HG02852 (cell line): ENCODE measurements at regions not wholly inside any gene's neighbourhood (a gene's known extent, or its start where the extent isn't known, plus 50 kb on each side); places are given as distances from the start of the nearest gene placed in this dataset.
"Not testable (repeated sequence)": the region's sequence is repeated elsewhere in the genome, so short reads cannot be mapped to it uniquely, and the experiment has no call there.

Experiments used
- ATAC-seq: cut with Tn5 transposase; IDR thresholded peaks from one replicate; pipeline ENCODE4 v1.9.1; 2021; ENCODE audit warnings: mild to moderate bottlenecking, moderate library complexity; ENCODE audit not compliant: unreplicated experiment

DNA sequence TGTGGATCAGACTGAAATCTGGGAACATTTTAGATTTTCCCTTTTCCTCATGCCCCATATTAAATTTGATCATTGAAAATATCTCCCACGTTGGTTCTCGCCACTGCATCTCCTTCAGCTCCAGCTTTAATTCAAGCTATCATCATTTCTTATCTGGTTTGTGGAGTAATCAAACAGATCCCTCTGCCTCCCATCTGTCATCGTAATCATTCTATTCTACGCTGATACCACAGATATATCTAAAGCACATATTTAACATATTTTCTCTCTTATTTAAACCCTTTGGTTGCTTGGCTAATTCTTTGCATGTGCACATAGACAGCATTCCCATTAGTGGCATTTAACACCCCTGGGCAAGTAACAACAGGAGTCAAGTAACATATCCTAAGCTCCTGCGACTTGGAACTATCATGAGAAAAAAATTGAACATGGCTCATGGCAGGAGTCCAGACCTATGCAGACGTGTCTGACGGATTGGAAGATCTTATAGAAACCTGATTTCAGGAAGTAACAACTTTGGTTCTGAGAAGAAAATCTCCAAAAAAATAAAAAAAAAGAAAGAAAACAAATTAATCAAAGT, 158.8 kb upstream of the KYNU start:
- no peak for ATAC-seq

DNA sequence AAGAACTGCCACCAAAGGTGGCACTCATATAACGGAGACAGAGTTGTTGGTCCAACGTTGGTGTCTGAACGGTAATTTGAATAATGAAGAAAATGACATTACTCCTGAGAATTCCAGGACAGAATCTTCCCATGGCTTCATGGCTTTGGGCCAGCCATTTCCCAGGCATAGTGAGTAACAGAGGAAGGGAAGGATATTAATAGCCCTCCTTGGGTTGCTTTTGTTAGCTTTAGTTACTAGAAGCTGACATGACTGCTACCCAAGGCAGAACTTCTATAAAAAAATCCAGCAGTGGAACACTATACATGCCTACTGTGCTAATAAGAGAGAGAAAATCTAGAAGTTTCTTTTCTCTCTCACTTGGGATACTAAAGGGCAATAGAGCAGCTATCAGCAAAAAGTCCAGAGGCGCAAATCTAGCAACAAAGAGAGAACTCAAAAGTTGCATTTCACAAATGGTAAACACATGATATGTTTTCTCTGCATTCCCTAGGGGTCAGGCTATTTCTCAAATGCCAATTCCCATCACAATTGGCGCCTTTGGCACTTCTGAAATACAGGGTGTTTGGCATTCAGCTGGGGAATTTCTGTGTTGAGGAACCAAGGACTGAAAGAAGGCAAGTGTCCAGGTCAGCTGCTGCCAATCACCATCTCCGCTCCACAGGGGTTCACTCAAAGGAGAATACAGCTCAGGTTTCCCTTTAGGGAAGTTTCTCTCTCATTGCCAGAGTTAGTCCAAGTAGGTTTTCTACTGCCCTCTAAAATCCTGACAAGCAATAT, 160.8 kb upstream of the KYNU start:
- no peak for ATAC-seq

DNA sequence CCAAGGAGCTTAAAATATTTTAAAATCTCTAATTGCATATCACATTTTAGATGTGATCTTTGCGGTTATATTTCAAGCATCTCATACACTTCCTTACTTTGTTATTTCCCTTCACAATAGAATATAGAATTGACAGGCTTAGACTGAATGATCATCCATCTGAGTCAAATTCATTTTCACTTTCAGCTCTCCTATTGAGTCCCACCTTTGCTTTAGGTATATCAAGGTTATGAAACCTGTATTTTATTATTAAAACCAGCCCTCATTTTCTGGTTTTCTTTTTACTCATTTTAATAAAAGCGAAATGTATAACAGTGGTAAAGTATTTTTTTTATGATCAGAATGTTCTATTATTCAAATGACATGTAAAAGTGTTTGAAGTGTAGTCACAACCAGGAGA, 162.9 kb upstream of the KYNU start:
- peak; percentile 89 for ATAC-seq

DNA sequence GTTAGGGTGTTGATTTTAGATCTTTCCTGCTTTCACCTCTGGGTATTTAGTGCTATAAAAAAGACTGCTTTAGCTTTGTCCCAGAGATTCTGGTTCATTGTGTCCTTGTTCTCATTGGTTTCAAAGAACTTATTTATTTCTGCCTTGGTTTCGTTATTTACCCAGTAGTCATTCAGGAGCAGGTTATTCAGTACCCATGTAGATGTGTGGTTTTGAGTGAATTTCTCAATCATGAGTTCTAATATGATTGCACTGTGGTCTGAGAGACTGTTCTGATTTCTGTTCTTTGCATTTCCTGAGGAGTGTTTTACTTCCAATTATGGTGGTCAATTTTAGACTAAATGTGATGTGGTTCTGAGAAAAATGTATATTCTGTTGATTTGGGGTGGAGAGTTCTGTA, 167.1 kb upstream of the KYNU start:
- no peak for ATAC-seq

DNA sequence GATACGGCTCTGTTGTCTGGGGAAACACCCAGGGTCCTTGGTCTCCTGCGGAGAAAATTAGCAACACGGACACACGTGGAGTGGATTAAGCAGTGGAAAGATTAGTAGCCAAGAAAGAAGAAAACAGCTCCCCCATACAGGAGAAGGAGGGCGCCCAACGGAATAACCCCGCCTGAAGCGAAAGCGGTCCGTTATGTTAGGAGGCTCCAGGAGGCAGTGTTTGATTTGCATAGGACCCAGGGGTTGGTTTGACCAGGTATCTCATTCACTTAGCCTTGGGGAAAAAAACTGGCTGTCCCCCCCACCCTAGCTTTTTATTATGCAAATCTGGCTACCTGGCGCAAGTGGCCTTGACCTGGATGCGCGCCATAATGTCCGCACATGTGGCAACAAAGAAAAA, 170.1 kb upstream of the KYNU start:
- no peak for ATAC-seq

DNA sequence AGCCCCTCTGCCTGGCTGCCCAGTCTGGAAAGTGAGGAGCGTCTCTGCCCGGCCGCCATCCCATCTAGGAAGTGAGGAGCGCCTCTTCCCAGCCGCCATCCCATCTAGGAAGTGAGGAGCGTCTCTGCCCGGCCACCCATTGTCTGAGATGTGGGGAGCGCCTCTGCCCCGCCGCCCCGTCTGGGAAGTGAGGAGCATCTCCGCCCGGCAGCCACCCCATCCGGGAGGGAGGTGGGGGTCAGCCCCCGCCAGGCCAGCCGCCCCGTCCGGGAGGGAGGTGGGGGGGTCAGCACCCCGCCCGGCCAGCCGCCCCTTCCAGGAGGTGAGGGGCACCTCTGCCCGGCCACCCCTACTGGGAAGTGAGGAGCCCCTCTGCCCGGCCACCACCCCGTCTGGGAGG, 175.1 kb upstream of the KYNU start:
- not testable (repeated sequence) for ATAC-seq

DNA sequence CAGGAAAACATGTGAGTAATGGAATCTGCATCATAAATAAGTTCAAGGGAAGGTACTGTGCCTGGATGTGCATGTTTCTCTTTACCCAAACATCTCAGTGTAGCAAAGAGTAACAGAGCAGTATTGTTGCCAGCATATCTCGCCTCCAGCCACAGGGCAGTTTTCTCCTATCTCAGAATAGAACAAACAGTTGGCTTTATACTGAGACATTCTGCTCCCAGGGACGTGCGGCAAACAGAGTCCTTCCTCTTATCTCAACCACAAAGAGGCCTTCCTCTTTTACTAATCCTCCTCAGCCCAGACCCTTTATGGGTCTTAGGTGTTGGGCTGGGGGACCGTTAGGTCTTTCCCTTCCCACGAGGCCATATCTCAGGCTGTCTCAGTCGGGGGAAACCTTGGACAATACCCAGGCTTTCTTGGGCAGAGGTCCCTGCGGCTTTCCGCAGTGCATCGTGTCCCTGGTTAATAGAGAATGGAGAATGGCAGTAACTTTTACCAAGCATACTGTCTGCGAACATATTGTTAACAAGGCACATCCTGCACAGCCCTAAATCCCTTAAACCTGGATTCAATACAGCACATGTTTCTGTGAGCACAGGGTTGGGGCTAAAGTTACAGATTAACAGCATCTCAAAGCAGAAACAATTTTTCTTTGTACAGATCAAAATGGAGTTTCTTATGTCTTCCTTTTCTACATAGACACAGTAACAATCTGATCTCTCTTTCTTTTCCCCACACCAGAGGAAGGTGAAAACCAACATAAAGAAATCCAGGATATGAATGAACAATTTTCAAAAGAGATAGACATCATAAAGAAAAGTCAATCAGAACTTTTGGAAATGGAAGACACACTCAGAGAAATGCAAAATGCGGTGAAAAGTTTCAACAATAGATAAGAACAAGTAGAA, 181.9 kb upstream of the KYNU start:
- ATAC-seq: not testable (repeated sequence)

DNA sequence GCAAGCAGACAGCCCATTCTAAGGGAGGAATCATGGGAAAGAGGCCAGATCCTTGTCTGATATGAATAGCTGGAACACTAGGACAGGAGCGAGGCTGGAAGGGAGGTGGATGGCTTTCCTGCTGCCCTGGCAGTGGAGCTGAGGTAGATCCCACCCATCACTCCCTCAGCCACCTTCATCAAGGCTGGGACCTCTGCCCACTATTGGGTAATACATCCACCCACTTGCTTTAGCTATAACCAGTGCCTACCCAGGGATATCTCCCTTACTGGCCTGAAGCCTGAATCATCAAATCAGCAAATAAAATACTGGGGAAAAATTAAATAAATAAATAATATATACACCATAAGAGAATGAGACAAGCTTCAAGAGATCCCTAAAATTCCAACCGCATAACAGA, 183.2 kb upstream of the KYNU start:
- ATAC-seq: no peak

DNA sequence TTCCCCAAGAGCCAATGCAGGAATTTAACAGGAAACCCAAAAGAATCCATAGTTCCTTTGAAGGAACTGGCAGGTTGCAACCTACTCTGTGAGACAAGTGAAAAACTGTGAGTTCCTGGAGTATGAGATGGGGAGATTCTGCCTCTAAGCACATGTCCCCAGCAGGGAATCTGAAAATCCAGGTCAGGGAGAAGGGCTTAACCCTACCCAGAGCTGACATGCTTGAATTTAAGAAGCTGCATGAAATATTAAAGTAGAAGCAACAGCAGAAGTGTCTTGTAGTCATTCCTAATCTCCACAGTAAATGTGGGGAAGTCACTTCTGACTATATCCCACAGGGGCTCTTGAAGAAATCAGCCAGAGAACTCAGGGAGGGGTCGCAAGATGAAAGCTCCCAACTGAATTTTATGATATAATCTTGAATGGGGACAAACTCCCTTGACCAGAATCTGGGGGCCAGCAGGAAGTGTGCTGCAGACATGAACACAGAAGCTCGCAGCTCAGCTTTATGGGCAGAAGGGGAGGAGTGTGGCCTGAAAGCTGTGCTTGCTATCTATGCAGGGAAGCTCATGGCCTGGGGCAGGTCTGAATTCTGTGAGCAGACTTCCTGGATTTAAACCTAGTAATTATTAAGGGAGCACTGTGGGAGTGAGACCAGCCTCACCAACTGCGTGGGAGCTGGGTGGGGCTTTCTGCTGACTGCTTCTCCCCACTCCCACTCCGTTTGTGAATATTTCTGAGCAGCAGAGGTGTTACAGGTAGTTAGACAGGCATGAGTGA, 184.1 kb upstream of the KYNU start:
- no peak for ATAC-seq

DNA sequence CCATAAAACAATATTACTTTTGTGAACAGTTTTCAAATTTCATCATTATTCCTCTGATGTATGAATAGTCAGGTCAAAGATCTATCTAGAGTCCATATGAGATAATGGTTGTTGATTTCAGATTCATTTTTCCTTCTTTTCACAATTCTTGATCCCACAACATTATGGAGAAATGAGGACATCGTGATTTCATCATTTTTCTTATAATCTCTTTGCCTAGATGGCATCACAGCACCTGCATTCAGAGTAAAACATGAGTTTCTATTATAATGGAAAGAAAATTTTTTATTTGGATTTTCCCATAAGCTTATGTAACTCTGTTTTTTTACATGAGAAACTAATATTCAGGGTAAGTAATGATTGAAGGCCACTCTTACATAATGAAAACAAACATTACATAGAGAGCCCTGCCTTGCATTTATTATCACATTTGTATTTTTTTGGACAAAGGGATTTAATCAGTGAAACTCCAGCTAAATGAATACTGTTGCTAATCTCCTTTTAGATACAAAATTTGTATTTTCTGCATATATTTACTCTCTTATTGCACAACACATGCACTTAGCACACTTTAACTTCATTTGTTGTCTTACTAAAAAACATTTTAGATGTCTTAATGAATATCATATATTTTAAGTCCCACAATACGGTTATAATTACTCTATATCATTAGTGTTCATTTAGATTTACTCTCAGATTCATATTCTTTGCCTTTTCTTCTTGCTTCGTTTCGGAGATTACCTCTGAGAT, 188.4 kb upstream of the KYNU start:
- ATAC-seq: no peak

DNA sequence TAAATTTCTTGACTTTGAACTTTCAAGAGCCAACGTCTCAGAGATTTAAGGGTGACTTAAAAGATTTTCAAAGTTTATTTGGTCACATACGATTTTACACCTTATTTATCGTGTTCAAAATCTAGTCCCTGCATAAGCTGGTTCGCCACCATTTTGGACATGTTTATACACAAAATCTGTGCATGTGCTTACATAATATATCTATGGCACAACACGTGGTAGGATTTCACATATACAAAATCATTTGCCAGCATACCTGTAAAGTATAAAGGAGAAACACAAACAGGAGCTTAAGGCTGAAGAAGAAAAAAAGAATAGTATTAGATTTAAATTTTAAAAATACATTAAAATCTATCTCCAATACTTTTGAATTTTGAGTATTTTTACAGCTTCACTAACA, 190.0 kb upstream of the KYNU start:
- no peak for ATAC-seq

DNA sequence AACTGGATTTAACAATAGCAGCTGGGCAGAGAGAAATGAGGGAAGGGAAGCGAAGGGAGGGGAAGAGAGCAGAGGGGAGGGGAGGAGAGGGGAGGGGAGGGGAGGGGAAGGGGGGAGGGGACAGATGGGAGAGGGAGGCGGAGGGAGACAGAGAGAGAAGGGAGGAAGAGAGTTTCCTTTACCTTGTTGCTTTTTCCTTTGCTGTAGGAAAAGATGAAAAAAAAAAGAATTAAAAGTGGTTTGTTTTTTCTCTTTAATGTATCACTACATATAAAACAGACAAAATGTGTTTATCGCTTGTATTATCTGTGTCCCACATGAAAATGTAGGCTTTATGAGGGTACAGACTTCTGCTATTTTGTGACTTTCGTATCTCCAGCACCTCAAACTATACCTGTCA, 190.4 kb upstream of the KYNU start:
- no peak for ATAC-seq

DNA sequence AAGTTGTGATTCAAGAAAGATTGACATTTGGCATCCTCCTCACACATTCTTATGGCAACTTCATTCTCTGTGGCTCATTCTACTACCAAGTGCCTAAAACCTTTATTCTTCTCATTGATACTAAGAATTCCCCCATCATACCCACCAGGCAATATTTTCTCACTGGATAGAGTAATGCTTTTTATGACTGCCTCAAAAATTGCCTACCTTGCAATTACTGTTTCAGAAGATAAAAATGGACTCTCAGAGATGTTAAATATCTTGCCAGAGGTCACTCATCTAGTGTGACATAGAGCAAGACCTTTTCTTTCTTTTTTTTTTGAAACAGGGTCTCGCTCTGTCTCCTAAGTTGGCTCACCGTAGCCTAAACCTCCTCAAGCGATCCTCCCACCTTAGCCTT, 192.8 kb upstream of the KYNU start:
- ATAC-seq: no peak

DNA sequence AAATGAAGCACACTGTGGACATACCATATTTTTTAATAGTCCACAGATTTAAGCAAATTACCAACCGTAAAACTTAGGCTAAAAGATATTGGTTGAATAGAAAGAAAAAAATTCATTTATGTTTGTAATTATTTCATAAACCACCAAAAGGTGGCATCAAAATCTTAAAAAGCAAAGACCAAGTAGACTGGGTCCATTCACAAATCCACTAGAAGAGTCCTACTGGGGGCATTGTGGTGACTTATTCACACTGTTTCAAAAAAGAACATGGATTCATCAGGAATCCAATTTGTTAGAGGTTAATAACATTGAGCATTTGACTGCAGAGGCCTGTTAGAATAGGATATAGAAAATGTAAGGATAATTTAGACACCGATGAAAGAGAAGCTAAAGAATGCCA, 194.9 kb upstream of the KYNU start:
- ATAC-seq: no peak

DNA sequence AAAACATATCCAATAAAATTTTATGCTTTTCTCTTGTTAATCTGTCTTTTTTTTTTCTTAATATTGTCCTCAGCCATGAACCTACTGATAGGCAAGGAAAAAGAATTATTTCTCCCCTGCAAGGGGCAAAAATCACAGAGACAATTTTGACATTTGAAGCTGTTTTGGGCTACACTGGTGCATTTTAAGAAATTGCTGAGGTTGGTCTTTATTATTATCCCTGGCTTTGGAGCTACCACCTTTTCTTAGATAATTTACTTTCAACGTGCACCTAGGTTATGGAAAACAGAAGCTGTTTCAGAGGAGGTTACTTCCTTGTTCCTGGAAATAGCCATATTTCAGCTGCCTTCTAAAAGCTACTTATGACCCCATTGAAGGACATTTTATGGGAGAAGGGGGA, 195.5 kb upstream of the KYNU start:
- no peak for ATAC-seq

DNA sequence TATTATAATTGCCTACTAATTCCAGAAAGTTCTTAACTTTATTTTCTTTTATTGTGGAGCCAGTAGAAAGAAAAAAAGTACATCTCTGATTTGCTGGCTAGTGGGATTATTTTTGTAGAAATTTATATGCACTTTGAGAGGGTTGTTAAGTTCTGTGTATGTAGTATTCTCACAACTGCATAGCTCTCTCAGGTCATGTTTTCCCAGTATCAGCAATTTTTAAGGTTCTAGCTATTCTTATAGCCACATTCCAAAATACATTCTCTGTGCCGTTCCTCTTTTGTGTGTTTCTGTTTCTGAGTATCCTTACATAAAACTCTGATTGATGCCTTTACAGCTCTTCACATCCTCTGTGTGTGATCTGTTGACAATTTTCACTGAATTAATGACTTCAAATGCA, 199.3 kb upstream of the KYNU start:
- no peak for ATAC-seq

DNA sequence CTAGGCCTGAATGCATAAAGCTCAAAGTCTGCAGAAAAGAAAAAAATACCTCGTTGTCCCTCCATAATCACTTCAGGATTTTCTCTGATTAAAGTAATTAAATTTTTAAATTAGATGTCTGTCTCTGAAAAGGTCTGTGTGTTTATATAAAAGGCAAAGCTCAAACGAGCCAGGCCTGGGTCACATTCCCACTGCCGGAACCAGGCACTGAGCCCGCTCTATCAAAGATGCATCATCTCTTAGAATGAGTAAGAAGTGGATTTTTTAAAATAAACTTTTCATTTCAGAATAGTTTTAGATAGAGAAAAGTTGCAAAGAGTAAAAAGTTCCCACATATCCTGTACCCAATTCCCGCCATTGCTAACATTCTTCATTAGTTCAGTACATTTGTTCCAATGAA, 202.1 kb upstream of the KYNU start:
- ATAC-seq: no peak

DNA sequence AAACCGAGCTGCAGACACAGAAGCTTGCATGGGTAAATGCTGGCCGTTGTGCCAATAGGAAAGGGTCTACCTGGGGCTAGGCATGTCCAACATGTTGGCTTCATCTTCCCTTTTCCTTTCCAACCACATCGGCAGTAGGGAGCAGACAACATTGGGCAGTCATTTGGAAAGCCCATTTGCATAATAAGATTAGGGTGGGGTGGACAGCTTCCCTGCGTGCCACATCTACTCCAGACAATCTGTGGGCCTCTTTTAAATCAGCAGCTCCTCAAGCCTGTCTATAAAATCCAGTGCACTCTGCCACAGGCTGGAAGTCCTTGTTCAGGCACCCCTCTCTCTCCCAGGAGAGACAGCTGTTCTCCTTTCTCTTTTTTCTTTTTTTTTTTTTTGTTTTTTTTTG, 203.6 kb upstream of the KYNU start:
- ATAC-seq: no peak

DNA sequence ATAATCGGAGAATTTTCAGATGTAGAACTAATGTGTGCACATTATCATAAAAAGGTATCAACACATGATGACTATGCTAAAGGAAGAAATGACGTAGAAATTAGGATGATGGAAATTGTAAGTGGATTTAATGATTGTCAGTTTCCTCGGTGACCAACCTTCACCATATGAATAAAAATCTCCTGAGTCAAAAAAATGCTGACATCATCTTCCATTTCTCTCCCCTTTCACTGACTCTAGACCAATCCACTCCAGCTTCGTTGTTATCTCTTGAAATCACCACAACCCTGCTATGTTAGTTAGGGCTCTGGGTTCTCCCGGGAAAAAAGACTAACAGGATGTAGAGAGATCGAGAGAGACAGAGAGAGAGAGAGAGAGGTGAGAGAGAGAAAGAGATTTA, 204.8 kb upstream of the KYNU start:
- no peak for ATAC-seq

DNA sequence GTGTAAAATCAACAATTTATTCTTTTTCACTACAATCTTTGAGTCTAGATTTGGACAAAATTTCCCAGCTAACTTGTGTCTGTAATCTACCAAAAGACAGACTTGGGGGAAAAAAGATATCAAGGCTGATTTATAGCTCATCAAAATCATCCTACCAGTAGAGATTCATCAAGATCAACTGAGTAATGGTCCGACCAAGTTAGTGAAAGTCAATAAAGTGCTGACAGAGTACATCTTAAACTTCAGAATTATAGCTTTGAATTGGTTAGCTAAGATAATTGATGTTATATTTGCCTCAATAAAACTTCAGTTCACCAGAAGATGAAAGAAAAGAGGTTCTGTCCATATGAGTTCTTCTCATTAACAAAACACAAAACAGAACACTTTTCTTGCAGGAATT, 207.1 kb upstream of the KYNU start:
- no peak for ATAC-seq
